ENCODE measurements at regions not wholly inside any gene's neighbourhood (a gene's known extent, or its start where the extent isn't known, plus 50 kb on each side); places are given as distances from the start of the nearest gene placed in this dataset.
"Not testable (repeated sequence)": the region's sequence is repeated elsewhere in the genome, so short reads cannot be mapped to it uniquely, and the experiment has no call there.

DNA sequence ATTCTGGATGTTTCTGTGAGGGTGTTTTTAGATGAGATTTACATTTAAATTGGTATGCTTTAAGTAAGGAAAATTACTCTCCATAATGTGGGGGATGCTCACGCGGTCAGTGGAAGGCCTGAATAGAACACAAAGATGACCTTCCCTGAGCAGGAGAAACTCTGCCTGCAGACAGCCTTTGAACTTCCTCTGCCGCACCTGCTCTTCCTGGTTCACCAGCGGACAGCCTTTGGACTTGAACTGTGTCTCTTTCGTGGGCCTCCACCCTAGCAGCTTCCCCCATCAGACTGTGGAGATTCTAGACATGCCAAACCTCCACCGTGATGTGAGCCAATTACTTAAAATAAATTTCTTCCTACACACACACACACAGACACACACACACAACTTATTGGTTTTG, 210.7 kb downstream of the EFCAB11 start:
- no peak for DNase-seq

DNA sequence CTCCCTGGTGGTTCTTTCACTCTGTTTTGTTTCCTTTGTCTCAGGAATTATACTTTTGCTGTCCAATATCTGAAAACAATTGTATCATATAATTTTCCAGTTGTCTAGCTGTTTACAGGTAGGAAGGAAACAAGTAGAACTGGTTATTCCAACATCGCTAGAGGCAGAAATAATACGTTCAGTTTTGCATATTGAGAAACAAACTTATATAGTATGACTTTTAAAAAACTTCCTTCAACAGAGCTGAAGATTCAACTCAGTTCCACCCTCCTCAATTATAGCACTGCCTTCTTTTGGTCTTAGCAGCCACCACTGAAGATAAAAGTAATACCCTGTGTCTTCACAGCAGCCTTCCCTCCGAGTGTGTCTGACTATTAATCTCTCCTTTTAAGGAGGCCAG, 214.3 kb downstream of the EFCAB11 start:
- DNase-seq: no peak

DNA sequence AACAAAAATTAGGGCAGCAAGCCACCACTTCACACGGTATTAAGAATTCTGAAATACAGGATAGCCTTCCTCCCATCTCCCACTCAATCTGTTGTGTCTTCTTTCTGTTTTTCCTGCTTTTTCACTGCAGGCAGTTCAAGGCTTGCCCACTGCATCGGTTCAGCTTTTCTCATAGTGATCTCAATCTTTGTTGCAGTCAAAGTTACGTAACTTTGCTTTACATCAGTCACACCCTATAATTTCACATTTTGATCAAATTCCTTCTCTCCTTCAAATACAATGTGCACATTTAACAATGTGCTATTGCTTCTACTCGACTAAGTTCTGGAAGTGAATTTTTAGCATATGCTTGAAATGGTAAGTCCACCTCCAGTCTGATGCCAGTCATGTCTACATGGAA, 217.6 kb downstream of the EFCAB11 start:
- no peak for DNase-seq

DNA sequence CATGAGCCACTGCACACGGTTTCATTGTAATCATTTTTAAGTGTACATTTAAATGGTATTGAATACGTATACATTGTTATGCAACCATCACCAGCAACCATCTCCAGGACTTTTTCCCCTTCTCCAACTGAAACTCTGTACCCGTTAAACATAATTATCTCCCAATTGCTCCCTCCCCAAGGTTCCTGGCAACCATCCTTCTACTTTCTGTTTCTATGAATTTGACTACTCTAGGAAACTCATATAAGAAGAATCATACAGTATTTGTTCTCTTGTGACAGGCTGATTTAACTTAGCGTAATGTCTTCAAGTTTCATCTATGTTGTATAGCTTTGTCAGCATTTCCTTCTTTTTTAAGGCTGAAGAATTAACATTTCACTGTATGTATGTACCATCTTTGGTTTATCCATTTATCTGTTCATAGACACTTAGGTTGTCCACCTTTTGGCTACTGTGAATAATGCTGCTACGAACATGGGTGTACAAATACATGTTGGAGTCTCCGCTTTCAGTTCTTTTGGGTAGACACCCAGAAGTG, 223.1 kb downstream of the EFCAB11 start:
- DNase-seq: no peak

DNA sequence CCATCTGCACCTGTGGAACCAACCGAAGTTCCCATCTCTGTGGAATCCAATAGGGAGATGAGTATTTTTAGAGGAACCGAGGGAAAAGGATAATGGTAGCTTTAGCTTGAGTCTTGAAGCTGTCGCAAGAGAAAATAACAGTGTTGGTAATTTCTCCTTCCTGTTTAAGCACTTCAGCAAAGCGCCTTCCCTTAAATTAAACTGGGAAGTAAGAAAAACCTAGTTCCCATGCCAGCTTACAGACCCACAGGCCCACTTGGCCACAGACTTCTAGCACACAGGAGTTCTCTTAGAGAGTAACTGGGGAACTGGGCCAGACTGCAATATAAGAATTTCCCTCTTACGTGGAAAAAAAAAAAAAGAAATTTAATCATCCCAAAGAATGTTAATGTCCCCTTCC, 223.8 kb downstream of the EFCAB11 start:
- no peak for DNase-seq

DNA sequence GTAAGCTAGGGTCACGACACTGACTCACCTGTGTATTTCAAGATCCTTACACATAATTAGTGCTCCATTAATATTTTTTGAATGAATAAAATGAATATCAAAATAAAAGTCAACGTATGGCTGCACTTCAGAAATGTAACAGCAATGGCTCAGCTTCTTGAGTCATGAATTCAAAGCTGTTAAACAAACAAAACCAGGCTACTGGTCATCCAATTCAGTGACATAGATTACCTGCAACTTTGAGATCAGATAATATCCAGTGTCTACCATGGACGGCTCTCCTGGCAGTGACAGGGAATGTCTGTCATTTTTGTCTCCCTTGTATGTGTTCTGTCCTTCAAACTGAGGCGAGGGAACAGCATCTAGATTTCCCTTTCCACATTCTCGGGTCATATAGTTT, 225.6 kb downstream of the EFCAB11 start:
- DNase-seq: no peak

DNA sequence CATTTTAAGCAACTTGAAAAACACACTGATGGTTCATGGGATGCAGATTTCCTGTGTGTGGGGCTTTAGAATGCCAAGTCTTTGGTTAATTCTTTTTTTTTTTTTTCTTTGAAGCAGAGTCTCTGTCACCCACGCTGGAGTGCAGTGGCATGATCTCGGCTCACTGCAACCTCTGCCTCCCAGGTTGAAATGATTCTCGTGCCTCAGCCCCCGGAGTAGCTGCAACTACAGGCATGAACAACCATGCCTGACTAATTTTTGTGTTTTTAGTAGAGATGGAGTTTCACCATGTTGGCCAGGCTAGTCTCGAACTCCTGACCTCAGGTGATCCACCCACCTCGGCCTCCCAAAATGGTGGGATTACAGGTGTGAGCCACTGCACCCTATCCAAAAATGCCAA, 228.3 kb downstream of the EFCAB11 start:
- DNase-seq: not testable (repeated sequence)

DNA sequence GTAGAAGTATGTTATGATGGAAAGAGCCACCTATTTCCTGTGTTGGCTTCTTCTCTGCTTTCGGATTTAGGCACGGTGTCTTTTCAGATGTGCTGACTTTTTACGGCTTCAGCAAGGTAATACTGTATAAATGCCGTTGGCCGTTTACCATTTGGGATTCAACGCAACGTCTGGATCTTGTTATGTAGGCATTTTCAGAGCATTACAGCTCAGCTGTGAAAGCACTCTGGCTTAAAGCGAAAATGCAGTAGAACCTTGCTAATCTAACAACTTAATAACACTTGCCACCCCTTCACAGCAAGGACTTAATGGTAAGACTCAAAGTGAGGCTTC, 229.9 kb downstream of the EFCAB11 start:
- DNase-seq: no peak

DNA sequence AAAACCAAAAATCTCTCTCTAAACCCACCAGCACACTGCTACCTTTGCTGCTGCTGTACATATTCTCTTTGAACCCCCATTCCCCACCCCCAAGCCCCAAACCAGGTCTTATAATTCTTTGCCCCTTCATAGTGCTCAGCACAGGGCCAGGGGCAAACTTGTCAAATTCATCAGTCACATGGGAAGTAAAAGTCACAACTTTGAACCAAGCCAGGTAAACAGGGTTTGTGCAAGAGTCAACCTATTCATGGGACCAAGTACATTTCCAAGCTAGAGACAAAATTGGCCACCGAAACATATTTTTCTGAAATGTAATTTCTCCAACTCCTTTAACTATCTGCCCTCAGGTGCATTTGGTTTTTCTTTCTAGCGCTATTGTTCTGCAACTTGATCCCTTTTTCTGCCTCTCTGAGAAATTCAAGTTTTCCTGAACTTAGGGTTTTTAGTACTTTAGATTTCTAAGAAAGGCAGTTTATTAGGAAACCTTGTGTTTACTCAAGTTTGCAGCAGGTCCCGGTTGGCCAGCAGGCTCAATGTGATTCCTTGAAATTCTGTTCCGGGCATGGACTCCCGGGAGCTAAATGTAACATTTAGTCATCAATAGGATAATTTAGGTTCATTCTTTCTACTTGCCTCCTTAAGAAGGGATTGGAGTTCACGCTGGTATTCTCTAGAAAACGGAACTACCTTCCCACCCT, 230.5 kb downstream of the EFCAB11 start:
- DNase-seq: no peak

DNA sequence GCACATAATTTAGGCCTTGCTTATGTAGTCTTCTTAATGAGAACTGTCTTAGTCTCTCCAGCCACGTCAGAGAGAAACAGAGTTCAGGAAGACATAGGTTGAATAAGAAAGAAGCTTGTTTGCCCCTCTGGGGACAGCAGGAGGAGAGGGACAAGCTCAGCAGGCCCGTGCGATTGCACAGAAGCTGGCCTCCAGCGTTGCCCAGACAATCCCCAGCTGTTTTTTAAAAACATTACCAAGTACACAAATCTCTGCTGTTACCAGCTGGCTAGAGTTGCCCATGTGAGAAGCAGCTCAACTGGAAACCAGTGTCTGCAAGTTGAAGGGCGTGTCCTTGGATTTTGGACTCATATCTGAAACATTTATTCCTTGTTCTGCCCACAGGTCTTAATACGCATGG, 232.6 kb downstream of the EFCAB11 start:
- DNase-seq: no peak

DNA sequence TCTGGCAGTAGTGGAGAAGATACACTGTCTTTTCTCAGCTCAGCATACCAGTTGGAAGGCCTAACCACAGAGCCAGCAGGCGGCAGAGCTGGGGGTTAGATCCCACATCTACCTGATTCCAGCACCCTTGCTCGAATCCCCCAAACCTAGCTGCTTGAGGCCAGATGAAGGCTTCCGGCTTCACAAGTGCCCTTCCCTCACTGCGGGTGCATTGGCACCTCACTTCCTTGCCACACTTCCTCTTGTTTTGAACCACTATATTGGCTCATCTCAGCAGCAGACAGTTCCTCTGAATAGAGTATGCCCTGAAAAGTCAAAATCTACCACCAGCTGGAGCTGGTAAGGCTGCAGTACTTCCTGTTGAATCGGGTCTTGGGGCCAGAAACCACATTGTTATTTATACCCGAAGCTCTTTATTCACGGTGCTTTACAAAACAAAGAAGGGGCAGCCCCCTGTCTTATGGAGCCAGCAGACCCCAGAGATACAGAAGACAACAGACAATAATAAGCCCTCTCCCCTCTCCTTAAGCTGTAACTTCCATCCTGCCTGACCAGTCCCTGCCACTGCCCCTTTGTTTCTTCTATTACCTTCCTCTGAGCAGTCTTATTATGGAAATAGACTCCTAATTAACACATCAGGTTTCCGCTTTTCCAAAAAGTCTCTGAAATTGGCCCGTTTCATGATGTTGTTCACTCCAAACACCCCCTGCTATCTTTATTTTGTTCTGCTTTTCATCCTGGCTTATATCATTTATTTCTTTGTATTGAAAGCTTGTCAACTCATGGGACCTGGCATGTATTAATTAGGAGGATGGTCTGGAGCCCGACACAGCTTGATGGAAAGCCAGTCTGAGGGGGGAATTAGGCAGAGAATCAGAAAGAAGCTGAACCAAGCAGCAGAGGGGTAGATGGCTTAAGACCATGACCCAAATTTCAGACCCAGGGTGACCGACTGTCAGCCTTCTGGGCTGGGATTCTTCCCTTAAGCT, 233.5 kb downstream of the EFCAB11 start:
- DNase-seq: peak; percentile 39

DNA sequence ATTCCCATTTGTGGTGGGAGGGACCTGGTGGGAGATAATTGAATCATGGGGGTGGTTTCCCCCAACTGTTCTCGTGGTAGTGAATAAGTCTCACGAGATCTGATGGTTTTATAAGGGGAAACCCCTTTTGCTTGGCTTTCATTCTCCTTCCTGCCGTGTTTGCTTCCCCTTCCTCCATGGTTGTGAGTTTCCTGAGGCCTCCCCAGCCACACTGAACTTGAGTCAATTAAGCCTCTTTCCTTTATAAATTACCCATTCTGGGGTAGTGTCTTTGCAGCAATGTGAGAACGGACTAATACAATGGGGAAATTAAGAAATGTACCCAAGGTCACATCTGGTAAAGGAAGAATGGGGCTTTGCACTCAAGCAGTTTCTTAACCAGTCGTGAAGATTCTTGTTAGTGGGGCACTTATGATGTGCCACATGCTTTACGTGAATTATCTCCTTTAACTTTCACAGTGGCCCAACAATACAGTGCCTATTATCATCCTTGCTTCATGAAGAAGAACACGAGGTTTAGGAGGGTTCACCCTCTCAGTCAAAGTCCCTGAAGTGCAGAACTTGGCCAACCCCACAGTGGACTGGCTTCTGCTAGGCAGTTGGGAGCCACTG, 234.3 kb downstream of the EFCAB11 start:
- no peak for DNase-seq

DNA sequence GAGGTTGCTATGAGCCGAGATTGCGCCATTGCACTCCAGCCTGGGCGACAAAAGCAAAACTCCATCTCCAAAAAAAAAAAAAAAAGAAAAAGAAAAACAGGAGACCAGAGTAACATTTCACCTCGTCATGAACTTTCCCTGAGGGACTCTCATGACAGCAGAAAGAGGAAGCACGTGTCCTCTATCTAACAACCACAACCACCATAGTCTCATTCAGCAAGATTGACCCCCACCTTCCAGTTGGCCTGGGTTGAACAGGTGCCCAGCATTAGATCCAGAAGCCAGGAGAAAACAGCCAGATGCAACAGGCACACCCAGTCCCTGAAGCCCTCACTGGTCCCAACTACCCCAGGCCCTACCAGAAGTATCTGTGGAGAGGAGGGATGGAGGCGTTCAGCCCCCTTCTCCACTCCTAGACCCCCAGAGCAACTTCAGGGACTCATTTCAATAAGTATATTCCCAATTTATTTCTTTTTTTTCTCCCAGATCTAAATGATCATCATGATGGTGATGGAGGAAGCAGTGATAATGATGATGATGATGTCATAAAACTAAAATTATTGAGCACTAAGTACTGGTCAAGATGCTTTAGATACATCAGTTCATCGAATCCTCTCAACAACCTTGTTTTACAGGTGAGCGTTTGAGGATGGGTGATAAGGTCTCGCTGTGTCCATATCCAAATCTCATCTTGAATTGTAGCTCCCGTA, 235.0 kb downstream of the EFCAB11 start:
- no peak for DNase-seq

DNA sequence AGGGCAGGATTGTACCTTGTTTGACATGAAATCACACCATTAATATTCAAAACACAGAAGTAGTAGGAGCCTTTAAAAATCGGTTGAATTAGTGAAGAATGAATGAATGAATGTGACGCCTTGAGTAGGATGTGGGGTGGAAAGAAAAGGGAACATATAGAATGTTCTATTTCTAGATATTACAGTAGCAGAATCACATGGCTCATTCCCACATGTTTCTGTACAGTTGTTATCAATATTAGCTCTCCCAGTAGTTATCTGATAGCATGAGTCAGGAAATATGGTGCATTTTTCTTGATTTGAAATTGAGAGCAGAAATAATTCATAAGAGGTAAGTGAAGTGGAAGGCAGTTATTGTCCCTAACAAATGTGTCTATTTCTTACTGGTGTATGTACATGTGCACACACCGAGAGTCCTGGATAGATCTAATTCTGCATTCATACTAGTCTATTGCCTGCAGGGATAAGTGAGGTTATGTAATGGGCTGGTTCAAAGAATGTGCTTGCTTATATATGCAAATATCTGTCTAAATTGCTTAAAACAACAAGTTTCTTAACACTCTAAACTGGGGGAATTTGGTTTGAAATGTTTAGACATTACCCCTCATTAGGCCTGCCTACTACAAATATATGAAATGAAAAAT, 245.4 kb downstream of the EFCAB11 start:
- no peak for DNase-seq

DNA sequence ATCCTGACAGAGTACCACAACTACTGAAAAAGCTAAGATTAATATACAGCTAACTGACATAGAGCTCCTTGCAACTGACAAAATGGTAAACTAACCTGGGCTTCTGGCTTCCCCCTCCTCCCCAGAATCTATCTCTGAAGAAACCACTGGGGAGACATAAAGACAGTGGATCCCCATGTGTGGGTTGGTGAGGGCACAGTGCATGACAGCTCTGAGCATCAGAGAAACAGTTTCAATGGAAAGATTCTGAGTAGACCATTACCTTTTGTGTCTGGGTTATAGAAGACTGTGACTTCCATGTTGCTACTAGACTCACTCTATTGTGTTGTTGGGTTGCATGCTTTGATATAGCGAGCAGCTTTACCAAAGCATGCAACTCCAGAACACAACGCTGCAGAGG, 247.4 kb downstream of the EFCAB11 start:
- no peak for DNase-seq

DNA sequence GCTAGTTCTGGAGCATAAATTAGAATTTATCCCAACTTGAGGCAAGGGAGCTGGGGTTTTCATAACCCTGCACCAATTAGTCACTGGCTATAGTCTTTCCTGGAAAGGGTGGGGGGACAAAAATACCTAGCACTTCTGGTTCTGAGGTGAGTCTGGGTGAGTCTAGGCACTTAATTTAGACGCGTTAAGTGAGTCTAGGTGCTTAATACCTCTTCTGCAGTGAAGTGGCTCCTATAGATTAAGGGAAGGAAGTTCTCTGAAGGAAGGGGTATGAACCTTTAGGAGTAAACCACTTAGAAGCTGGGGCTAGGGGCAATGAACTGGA, 251.7 kb downstream of the EFCAB11 start:
- no peak for DNase-seq

DNA sequence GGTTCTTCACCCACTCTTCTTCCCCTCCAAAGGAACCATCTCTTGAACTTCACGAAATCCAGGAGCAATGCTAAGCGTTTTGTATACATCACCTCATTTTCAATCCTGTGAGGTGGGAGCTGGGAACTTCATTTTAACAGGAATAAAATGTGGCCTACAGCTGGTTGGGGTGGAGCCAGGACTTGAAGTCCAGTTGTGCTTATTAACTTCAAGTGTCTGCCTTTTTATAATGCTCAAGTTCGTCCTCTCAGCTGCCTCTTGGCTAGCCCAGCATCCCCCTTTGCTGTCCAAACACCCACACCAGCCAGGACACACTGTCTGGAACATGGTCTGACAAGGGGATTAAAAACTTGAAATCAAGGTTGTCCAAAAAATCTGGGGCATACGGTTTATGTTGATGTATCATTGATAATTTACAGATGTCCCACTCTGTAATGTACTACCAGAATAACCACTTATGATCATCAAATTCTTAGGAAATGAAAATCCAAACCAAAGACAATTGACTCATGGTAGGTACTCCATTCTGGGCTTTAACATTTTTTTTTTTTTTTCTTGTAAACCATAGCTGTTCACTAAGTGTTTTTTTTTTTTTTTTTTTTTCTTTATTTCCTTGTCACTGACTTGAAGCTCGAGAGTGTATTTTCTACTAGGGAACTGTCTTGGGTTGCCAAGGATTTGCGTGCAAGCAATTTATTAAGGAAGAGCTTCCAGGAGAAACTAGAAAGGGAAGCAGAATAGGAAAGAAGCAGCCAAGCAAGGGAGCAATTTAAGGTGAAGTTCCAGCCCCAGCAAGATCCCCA, 252.3 kb downstream of the EFCAB11 start:
- DNase-seq: peak; percentile 16

DNA sequence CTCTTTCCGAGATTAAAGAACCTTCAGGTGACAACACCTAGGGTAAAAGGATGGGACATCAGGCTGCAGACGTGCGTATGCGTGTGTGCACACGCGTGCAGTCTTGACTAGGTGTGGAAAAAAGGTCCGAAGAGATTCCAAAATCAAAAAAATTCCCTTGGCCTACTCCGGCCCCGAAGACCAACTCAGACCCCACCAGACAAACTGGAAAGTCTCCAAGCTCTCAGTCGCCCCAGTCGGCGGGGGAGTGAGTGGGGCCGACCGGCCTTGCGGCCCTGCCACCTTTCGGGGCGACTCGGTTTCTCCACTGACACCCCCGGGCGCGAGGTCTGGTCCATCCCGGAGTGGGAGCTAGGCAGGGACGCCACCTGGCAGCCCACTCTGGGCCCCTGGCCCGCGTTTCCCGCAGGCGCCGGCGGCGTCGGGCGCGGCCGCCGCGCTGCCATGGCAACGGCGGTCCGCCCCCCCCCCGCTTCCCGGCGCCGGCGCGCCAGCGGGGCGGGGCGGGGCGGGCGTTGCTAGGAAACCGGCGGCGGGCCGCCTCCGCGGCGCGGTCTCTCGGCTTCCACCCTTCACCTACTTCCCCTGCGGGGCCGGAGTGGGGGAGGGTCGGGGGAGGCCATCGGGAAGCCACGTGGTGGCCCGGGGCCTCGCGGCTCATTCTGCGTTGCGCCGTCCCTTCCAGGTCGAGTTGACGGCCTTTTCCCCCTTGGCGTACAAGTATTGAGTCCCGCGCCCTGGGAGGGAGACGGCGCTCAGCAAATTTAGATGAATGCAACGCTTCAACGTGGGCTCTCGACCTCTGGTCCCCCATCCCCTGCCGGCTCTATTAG, 253.1 kb downstream of the EFCAB11 start:
- peak; percentile 60 for DNase-seq

DNA sequence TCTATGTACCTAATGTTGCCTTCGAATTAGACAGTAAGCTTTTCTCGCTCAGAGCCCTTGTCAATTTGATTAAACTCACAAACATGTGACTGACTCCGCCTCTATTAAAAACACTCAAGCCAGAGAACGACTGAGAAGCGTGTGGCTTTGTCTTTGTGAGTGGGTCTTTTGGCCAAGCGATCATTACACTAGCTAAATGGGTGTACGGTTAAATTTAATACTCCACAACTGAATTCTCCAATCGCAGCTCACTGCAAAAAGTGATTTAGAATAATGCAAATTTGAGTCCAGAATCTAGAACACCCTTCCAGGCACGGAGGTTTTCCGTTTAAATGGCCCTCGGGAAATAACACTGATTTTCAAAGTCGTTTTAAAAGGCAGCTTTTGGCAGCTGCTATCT, 253.7 kb downstream of the EFCAB11 start:
- no peak for DNase-seq

DNA sequence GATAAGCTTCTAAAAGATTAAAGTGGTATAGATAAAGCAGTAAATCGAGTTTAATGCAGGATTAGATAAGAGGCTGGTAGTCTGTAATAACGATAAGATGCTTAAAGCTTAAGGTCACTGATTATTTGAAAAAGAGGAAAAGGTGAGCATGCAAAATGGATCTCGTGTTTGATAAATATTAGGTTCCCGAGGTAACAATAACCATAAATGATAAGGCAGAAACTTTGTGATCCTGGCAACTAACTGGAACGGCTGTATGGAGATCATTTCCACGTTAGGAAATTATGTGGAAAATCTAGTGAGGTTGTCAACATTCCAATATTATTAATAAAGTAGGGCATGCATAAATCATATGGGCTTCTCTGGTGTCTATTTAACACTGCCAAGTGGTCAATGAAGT, 255.5 kb downstream of the EFCAB11 start:
- no peak for DNase-seq

Measured in hematopoietic multipotent progenitor cell treated with erythropoietin and hydrocortisone succinate and interleukin-3 and kit ligand, for 8 days (in vitro differentiated cells).